ENCODE measurements at regions not wholly inside any gene's neighbourhood (a gene's known extent, or its start where the extent isn't known, plus 50 kb on each side); places are given as distances from the start of the nearest gene placed in this dataset.

- no peak for ATAC-seq
Observed at GRCh38 chr10:78348411-78349164, 314.9 kb downstream of the RPS24 start.

- no peak for ATAC-seq
Observed at GRCh38 chr10:78349165-78349516, 315.5 kb downstream of the RPS24 start.

- ATAC-seq = no peak
Observed at GRCh38 chr10:78349911-78350663, 316.4 kb downstream of the RPS24 start.

GRCh38 chr10:78351283-78351682 lies 317.6 kb downstream of the RPS24 start:
- no peak for ATAC-seq

GRCh38 chr10:78351809-78352208 lies 318.1 kb downstream of the RPS24 start:
- ATAC-seq = no peak

- ATAC-seq = no peak
Observed at GRCh38 chr10:78353636-78354035, 320.0 kb downstream of the RPS24 start.

GRCh38 chr10:78354101-78354500 lies 320.4 kb downstream of the RPS24 start:
- no peak for ATAC-seq

GRCh38 chr10:78356291-78356900 lies 322.7 kb downstream of the RPS24 start:
- ATAC-seq = no peak

- no peak for ATAC-seq
Observed at GRCh38 chr10:78357141-78358063, 323.7 kb downstream of the RPS24 start.

GRCh38 chr10:78358351-78358750 lies 324.7 kb downstream of the RPS24 start:
- ATAC-seq = no peak

- ATAC-seq = no peak
Observed at GRCh38 chr10:78358982-78359381, 325.3 kb downstream of the RPS24 start.

- ATAC-seq = no peak
Observed at GRCh38 chr10:78359640-78360091, 326.0 kb downstream of the RPS24 start.

GRCh38 chr10:78360284-78360683 lies 326.6 kb downstream of the RPS24 start:
- ATAC-seq = no peak

GRCh38 chr10:78361031-78361430 lies 327.4 kb downstream of the RPS24 start:
- no peak for ATAC-seq

GRCh38 chr10:78362406-78363022 lies 328.9 kb downstream of the RPS24 start:
- no peak for ATAC-seq

- ATAC-seq = no peak
Observed at GRCh38 chr10:78363190-78363589, 329.5 kb downstream of the RPS24 start.

- ATAC-seq = no peak
Observed at GRCh38 chr10:78365694-78366093, 332.0 kb downstream of the RPS24 start.

GRCh38 chr10:78366663-78367411 lies 333.2 kb downstream of the RPS24 start:
- no peak for ATAC-seq

- no peak for ATAC-seq
Observed at GRCh38 chr10:78367751-78368150, 334.1 kb downstream of the RPS24 start.

- no peak for ATAC-seq
Observed at GRCh38 chr10:78371136-78371535, 337.5 kb downstream of the RPS24 start.

GRCh38 chr10:78372806-78373205 lies 339.1 kb downstream of the RPS24 start:
- no peak for ATAC-seq
